OCI-LY7 (cell line): ENCODE measurements at regions not wholly inside any gene's neighbourhood (a gene's known extent, or its start where the extent isn't known, plus 50 kb on each side); places are given as distances from the start of the nearest gene placed in this dataset.

ENCODE experiments used
- BruUV-seq: library from RNA; stranded (reverse); fragments of 400-500 nt; replicated peaks from 2 replicates; lab custom pipeline; 2021; lab: Mats Ljungman, UMichigan
- CTCF ChIA-PET: fragments of 300-600 bp; sonication (Branson Sonifier 250); formaldehyde crosslinking; loops from one replicate; lab custom pipeline; 2022; ENCODE audit warnings: antibody characterized with exemption; ENCODE audit not compliant: unreplicated experiment; lab: Charles Lee
- POLR2A ChIA-PET: fragments of 300-600 bp; sonication (Branson Sonifier 250); formaldehyde crosslinking; loops from one replicate; lab custom pipeline; 2022; ENCODE audit warnings: antibody characterized with exemption; lab: Charles Lee
- DNase-seq: peaks from one replicate; pipeline ENCODE4 v3.0.0-alpha.2; 2015; ENCODE audit warnings: low spot score
- H2AFZ ChIP-seq: fragments of 200-600 bp; sonication (generic), shearing (Covaris generic); 2 replicates; pipeline ENCODE4 v1.6.1; 2014; ENCODE audit warnings: mild to moderate bottlenecking, antibody characterized with exemption, low read length, moderate library complexity
- H3K27ac ChIP-seq: fragments of 200-600 bp; sonication (generic); 2 replicates; pipeline ENCODE4 v1.5.1; 2014; ENCODE audit warnings: mixed run types, low read depth, mild to moderate bottlenecking, moderate library complexity, low read length, inconsistent platforms; ENCODE audit not compliant: poor library complexity, severe bottlenecking
- H3K36me3 ChIP-seq: fragments of 200-600 bp; sonication (generic); 2 replicates; pipeline ENCODE4 v1.6.1; 2014; ENCODE audit warnings: mild to moderate bottlenecking, antibody characterized with exemption, low read length, moderate library complexity, mixed read lengths; ENCODE audit not compliant: insufficient read depth
- H3K4me1 ChIP-seq: fragments of 200-600 bp; sonication (generic); 2 replicates; pipeline ENCODE4 v1.5.1; 2014; ENCODE audit warnings: mild to moderate bottlenecking, low read length; ENCODE audit not compliant: insufficient read depth, poor library complexity, severe bottlenecking
- H3K4me2 ChIP-seq: fragments of 200-600 bp; sonication (generic); 2 replicates; pipeline ENCODE4 v1.6.1; 2014; ENCODE audit warnings: mild to moderate bottlenecking, low read length
- H3K4me3 ChIP-seq: fragments of 200-600 bp; sonication (generic); 2 replicates; pipeline ENCODE4 v1.5.1; 2014; ENCODE audit warnings: mild to moderate bottlenecking, low read depth, low read length; ENCODE audit not compliant: poor library complexity, severe bottlenecking
- H3K79me2 ChIP-seq: fragments of 200-600 bp; sonication (generic); 2 replicates; pipeline ENCODE4 v1.6.1; 2016; ENCODE audit warnings: low read depth, mild to moderate bottlenecking, low read length, moderate library complexity, mixed read lengths; ENCODE audit not compliant: insufficient read depth
- H3K9me2 ChIP-seq: fragments of 200-600 bp; sonication (generic); 2 replicates; pipeline ENCODE4 v1.6.1; 2016; ENCODE audit warnings: mild to moderate bottlenecking, low read length, mixed read lengths; ENCODE audit not compliant: insufficient read depth
- H3K9me3 ChIP-seq: fragments of 200-600 bp; sonication (generic); 2 replicates; pipeline ENCODE4 v1.6.1; 2014; ENCODE audit warnings: mild to moderate bottlenecking, mixed run types, low read length, mixed read lengths
- H4K20me1 ChIP-seq: fragments of 200-600 bp; sonication (generic); 2 replicates; pipeline ENCODE4 v1.6.1; 2014; ENCODE audit warnings: mild to moderate bottlenecking, antibody characterized with exemption, low read length, moderate library complexity, mixed read lengths; ENCODE audit not compliant: insufficient read depth
- CTCF ChIP-seq: fragments of 200-600 bp; sonication (generic); conservative IDR thresholded peaks from 2 replicates; pipeline ENCODE4 v1.5.1; 2014; ENCODE audit warnings: mild to moderate bottlenecking, antibody characterized with exemption, low read length, moderate library complexity, mixed read lengths
- EZH2phosphoT487 ChIP-seq: fragments of 200-600 bp; sonication (generic); IDR thresholded peaks from 2 replicates; pipeline ENCODE4 v1.6.1; 2018; ENCODE audit warnings: low read depth, borderline replicate concordance, mild to moderate bottlenecking, mixed run types, antibody characterized with exemption, low read length, moderate library complexity, mixed read lengths
- intact Hi-C: fragments of 100-400 bp; cut with micrococcal nuclease; formaldehyde crosslinking; loops from one replicate; pipeline ENCODE4 v1.10.0; 2022; ENCODE audit not compliant: unreplicated experiment

- no peak overlapping the region for H3K4me2 ChIP-seq
- ChIA-PET POLR2A (interaction anchor here (0.5 kb wide), 1 partner anchor 14 kb away, joined by 3 read pairs; no protein-coding TSS in a partner anchor), CTCF (no interaction called here)
- H4K20me1 ChIP-seq: no peaks in the 10 kb centered on the region
- H3K27ac ChIP-seq: no peak overlapping the region
- TF ChIP-seq CTCF (no peak), EZH2phosphoT487 (no peak)
- no TSS peak for BruUV-seq
- H3K9me3 ChIP-seq: no peaks in the 10 kb centered on the region
- H3K4me3 ChIP-seq: no peak overlapping the region
- no peaks in the 10 kb centered on the region for H3K36me3 ChIP-seq
- no peaks in the 10 kb centered on the region for H3K9me2 ChIP-seq
- no peak overlapping the region for H2AFZ ChIP-seq
- DNase-seq: no peak
- H3K79me2 ChIP-seq: no peaks in the 10 kb centered on the region
- intact Hi-C loops: no loop called here
- H3K4me1 ChIP-seq: no peaks in the 10 kb centered on the region
These were observed 260.1 kb downstream of the TUSC7 start for GRCh38 chr3:116969646-116970045.

- H3K36me3 ChIP-seq: no peaks in the 10 kb centered on the region
- H3K27ac ChIP-seq: no peak overlapping the region
- ChIA-PET POLR2A (no interaction called here), CTCF (no interaction called here)
- no peaks in the 10 kb centered on the region for H3K9me3 ChIP-seq
- no peaks in the 10 kb centered on the region for H3K79me2 ChIP-seq
- no peaks in the 10 kb centered on the region for H3K4me1 ChIP-seq
- H2AFZ ChIP-seq: no peak overlapping the region
- no TSS peak for BruUV-seq
- H4K20me1 ChIP-seq: no peaks in the 10 kb centered on the region
- no peak overlapping the region for H3K4me2 ChIP-seq
- no peak overlapping the region for H3K4me3 ChIP-seq
- TF ChIP-seq CTCF: no peak
- TF ChIP-seq EZH2phosphoT487: no peak
- intact Hi-C loops: no loop called here
- DNase-seq: no peak
- no peaks in the 10 kb centered on the region for H3K9me2 ChIP-seq
These were observed 262.0 kb downstream of the TUSC7 start for GRCh38 chr3:116971531-116971930.

- no peak overlapping the region for H3K4me2 ChIP-seq
- intact Hi-C loops: no loop called here
- no peaks in the 10 kb centered on the region for H3K9me2 ChIP-seq
- H2AFZ ChIP-seq: no peak overlapping the region
- H3K79me2 ChIP-seq: no peaks in the 10 kb centered on the region
- ChIA-PET CTCF (no interaction called here), POLR2A (interaction anchor here (0.7 kb wide), 1 partner anchor 223 kb away, joined by 3 read pairs; no protein-coding TSS in a partner anchor)
- no peaks in the 10 kb centered on the region for H3K4me1 ChIP-seq
- no peaks in the 10 kb centered on the region for H4K20me1 ChIP-seq
- no peaks in the 10 kb centered on the region for H3K36me3 ChIP-seq
- no TSS peak for BruUV-seq
- no peak for TF ChIP-seq CTCF
- TF ChIP-seq EZH2phosphoT487: no peak
- no peak overlapping the region for H3K4me3 ChIP-seq
- H3K27ac ChIP-seq: no peak overlapping the region
- H3K9me3 ChIP-seq: no peaks in the 10 kb centered on the region
- DNase-seq: no peak
These were observed 265.1 kb downstream of the TUSC7 start for GRCh38 chr3:116974702-116975101.
